ENCODE measurements at regions not wholly inside any gene's neighbourhood (a gene's known extent, or its start where the extent isn't known, plus 50 kb on each side); places are given as distances from the start of the nearest gene placed in this dataset.

GRCh38 chr12:115225845-115226244, 541.9 kb upstream of the TBX3 start:
- TF ChIP-seq ZC3H10 (CRISPR knock-in tag; IDR thresholded peaks at IDR 0.05) (no peak), PATZ1 (CRISPR knock-in tag; IDR thresholded peaks at IDR 0.05; ENCODE audit: borderline replicate concordance) (no peak)
